NCI-H460 (cell line): ENCODE measurements at regions not wholly inside any gene's neighbourhood (a gene's known extent, or its start where the extent isn't known, plus 50 kb on each side); places are given as distances from the start of the nearest gene placed in this dataset.

Experiments
- DNase-seq: peaks from one replicate; pipeline ENCODE4 v3.0.0-alpha.2; 2016; ENCODE audit warnings: low read depth; ENCODE audit errors: extremely low read depth

GRCh38 chr11:116488836-116489389, 283.9 kb downstream of the BUD13 start:
- DNase-seq, result no peak

DNA sequence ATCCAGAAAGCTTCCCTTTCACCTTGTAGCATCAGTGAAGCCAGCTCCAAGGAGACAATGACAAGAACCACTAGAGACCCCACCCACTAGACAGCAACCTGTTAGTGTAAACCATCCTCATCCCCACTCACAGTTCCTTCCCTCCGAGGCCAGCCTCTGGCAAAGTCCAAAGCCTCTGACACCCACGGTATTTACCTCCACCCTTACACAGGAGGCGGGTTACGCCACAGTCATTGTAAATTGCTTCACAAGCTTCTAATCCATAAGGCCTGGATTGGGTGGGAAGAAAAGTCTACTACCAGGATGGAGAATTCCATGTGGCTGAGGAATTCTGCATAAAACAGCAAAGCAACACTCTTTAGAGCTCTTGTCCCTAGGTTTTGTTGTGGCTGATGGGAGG, 287.4 kb downstream of the BUD13 start:
- DNase-seq, result no peak

DNA sequence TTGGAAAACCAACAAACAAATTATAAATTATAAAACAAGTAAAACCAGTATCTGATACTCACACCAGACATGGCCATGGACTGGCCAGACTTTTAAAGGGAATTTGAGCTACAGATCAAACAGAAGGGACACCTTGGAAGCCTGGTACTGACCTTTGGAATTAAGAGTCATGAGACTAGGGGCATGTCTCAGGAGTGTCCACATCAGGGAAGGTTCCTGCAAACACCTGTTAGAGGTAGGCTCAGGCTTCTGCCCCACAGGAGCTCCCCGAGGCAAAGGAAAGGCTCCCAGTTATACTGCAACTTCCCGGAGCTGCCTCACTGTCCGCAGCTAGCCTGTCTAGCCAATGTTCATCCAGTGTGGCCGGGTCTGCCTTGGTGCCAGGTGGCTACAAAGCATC, 290.1 kb downstream of the BUD13 start:
- DNase-seq, result no peak

DNA sequence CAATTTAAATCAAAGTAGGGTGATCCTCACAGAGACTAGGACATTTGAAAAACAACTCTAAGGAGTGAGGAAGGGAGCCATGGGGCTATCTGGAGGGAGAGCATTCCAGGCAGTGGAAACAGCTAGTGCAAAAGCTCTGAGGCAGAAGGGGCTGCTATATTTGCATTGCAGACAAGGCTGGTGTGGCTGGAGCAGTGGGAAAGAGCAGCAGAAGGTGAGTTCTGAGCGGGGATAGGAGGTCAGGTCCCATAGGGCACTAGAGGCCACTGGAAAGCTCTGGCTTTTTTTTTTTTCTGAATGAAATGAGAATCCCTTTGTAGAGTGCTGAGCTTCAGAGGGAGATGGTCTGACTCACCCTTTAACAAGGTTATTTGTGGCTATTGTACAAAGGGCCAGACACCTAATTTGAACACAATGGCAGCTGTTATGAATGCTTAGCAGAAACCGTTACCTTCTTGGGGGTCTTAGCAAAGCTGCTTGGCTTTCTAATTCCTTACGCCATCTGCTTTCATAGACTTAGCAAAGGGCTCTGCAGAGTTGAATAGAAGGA, 291.6 kb downstream of the BUD13 start:
- no peak for DNase-seq

- no peak for DNase-seq
Observed at GRCh38 chr11:116478669-116479668, 293.8 kb downstream of the BUD13 start.

- DNase-seq, result no peak
Observed at GRCh38 chr11:116478205-116478604, 294.6 kb downstream of the BUD13 start.

DNA sequence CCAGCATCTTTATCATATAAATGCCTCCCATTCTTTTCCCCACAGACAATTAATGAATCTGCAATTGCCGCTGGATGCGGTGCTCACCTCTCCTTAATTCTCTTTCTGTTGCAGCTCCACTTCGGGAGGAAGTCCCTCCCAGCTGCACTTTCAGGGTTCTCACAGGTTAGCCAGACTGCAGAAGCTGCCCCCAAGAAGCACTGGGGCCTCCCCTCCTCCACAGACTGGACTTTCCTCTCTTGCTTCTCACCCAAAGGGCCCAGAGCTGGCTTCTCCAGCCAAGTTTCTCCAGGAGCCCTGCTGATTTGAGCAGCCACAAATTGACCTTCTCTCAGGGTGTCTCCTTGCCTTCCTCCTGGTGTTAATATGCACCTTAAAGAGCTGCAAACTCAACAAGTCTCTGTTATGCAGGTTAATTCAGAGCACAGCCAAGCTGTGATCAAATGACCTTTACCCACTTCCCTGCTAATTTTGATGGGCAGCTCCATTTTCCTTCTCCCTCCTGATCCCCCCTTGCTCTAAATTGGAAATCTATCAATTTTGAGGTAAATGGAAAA, 298.9 kb downstream of the BUD13 start:
- DNase-seq, result no peak

DNA sequence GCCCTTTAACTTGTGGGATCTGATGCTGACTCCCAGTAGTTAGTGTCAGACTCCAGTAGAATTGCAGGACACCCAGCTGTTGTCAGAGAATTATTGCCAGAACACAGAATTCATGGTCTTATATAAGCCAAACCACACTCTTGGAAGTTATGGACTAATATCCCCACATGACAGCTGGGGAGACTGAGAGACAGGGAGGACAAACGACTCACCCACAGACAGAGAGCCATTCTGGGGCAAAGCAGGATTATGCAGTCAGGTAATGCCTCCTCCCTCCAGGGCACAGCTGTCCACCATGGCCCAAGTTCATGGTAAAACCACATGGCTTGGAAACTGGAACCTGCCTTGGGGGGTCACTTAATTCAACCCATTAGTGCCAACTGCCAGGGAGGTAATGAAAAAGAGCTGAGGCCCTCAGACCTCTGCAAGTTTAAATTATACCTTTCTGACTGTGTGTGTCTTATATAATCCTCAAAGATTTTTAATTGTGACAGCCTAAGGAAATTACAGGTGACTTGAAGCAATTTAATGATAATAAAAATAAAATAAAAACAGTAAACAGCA, 299.5 kb downstream of the BUD13 start:
- no peak for DNase-seq

- DNase-seq, result no peak
Observed at GRCh38 chr11:116472651-116473050, 300.1 kb downstream of the BUD13 start.

DNA sequence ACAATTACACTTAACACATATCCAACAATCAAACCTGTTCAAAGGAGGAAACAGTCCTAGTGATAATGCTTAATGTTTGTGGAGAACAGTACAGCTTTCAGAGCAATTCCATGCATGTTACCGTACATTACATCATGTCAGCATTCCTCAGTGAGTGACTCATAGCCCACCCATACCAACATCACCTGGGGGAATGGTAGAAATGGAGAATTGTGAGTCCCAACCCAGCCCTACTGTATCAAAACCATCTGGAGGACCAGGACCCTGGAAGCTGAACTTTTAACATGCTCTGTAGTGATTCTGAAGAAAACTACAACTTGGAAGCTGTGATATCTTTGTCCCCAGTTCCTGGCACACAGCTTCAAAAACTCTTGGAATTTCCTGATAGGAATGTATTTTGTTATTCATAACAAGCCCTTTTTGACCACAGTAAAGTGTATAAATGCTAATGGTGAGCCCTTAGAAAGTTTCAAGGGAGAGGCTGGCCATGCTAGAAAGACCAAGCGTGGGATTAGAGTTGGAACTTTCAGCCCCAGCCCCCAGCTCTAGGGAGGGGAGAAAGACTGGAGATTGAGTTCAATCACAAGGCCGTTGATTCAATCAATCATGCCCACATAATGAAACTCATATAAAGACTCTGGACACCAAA, 301.1 kb downstream of the BUD13 start:
- DNase-seq, result no peak

DNA sequence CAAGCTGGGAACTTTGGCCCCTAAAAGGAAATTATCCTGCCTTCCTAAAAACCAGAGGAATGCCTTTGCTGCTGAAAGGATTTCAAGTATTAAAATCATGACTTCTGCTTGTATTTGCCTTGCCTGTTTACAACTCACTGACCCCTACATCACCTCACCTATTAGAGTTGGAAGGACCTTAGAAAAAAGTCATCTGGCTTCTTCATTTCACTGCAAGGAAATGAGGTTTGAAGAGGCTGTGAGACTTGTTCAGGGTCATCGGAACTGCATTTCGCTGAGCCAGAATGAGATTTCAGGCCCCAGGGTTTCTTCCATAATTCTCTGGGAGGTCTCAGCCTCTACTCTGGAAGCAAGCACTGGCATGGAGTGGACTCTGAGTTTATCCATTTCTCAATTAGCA, 304.1 kb downstream of the BUD13 start:
- no peak for DNase-seq

GRCh38 chr11:116467823-116468222, 305.0 kb downstream of the BUD13 start:
- no peak for DNase-seq

GRCh38 chr11:116466801-116467200, 306.0 kb downstream of the BUD13 start:
- no peak for DNase-seq

DNA sequence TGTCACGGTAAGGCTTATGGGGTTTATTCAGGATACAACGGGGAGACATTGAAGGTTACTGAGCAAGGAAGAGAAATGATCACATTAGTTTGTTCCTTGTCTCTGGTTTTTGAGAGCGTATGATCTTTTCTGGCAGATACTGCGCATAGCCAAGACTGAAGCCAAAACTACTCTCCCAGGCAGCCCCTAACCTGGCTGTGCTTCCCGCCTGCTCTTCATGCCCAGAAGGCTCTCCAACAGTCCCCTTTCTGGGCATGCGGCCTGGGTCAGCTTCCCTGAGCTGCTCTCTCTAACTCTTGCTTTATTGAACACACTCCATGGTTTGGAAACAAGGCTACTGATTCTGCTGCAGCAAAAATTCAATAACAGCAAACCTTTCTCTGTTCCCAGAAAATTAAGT, 306.6 kb downstream of the BUD13 start:
- no peak for DNase-seq

DNA sequence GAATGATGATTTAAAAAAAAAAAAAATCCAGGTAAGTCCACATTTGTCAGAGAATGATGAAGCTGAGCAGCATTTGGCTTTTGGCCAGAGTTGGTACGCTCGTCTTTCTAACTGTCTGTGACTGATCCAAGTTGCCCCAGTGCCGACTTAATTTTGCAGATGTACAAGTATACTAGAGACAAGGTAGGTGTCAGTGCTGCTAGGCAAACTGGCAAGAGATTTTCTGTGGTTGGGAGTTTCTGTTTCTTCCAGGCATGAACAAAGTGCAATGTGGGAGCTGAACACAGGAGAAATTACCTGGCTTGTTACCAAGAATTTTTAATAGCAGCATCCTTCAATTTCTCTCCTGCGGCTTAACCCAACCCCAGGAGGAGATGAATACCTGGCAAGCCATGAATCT, 307.7 kb downstream of the BUD13 start:
- no peak for DNase-seq

DNA sequence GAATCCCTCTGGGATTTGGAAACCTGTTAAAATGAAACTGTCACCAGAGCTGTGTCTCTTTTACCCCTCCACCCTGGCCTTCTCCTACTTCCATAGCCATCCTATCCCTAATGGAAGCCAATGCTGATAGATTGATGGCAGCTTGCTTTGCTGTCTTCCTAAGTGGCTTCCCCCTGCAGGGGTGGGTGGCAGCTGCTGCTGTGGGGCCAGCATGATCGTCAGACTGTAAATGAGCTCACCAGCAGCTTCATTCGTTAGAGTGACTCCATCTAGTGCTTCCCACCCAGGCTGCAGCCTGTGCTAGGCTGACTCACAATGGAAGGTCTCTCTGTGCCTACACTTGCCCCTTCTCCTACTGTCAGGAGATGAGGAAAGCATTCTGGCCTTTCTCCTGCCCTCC, 311.0 kb downstream of the BUD13 start:
- no peak for DNase-seq

- DNase-seq, result no peak
Observed at GRCh38 chr11:116460156-116460920, 312.4 kb downstream of the BUD13 start.

GRCh38 chr11:116459185-116460045, 313.4 kb downstream of the BUD13 start:
- no peak for DNase-seq

DNA sequence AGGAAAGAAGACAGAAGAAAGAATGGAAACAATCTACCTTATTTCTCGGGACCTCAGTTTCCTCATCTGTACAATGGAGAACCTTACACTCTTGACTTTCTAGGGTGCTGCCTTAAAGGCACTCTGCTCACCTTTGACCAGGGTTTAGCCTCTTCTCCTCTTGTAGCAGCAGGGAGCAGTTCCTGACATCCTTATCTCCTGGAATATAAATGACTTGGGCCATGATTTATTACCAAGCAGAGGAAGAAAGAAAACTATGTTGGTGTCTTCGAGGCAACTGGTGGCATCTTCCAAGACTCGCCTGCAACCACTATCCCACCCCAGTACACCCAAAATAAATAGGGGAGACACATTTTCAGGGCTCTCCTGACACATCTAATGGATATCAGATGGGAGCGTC, 314.2 kb downstream of the BUD13 start:
- no peak for DNase-seq
